ENCODE measurements at regions not wholly inside any gene's neighbourhood (a gene's known extent, or its start where the extent isn't known, plus 50 kb on each side); places are given as distances from the start of the nearest gene placed in this dataset.
"Not testable (repeated sequence)": the region's sequence is repeated elsewhere in the genome, so short reads cannot be mapped to it uniquely, and the experiment has no call there.

GRCh38 chr9:2425676-2426075 lies 195.9 kb upstream of the VLDLR start:
- no peaks in the 10 kb centered on the region for H3K9me3 ChIP-seq
- no peak overlapping the region for H3K4me3 ChIP-seq
- peaks cover 7 to 27% (median 26%) of the 10 kb centered on the region in 3 donors for H3K4me1 ChIP-seq
- intact Hi-C loops (cut with DNase I): no loop called here
- peak overlapping the region in 1 of 4 donors; percentile 92 for H3K27ac ChIP-seq
- no peak for FAIRE-seq
- WGBS, 2 donors: 90 to 94% methylated on average over 2 of the region's 2 CpGs
- H3K27me3 ChIP-seq: no peaks in the 10 kb centered on the region
- ATAC-seq: no peak
- DNase-seq: no peak
- H3K36me3 ChIP-seq: no peaks in the 10 kb centered on the region
- TF ChIP-seq, protein P1, sequence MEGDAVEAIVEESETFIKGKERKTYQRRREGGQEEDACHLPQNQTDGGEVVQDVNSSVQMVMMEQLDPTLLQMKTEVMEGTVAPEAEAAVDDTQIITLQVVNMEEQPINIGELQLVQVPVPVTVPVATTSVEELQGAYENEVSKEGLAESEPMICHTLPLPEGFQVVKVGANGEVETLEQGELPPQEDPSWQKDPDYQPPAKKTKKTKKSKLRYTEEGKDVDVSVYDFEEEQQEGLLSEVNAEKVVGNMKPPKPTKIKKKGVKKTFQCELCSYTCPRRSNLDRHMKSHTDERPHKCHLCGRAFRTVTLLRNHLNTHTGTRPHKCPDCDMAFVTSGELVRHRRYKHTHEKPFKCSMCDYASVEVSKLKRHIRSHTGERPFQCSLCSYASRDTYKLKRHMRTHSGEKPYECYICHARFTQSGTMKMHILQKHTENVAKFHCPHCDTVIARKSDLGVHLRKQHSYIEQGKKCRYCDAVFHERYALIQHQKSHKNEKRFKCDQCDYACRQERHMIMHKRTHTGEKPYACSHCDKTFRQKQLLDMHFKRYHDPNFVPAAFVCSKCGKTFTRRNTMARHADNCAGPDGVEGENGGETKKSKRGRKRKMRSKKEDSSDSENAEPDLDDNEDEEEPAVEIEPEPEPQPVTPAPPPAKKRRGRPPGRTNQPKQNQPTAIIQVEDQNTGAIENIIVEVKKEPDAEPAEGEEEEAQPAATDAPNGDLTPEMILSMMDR (IDR thresholded peaks at IDR 0.05): no peak

GRCh38 chr9:2427120-2427891 lies 194.3 kb upstream of the VLDLR start:
- peak; percentile 59 to 81 (median 74) for DNase-seq
- intact Hi-C loops (cut with DNase I): no loop called here

GRCh38 chr9:2439957-2440356 lies 181.6 kb upstream of the VLDLR start:
- Histone ChIP-seq H3K4me1 (no peaks in the 10 kb centered on the region), H3K27me3 (no peaks in the 10 kb centered on the region), H3K4me3 (no peak overlapping the region), H3K27ac (no peak overlapping the region), H3K36me3 (no peaks in the 10 kb centered on the region), H3K9me3 (peaks cover 0 to 3% (median 0%) of the 10 kb centered on the region in 4 donors)
- no peak for ATAC-seq
- no peak for DNase-seq
- WGBS, 2 donors: 76 to 77% methylated on average over 3 of the region's 3 CpGs
- no peak for FAIRE-seq
- intact Hi-C loops (cut with DNase I): no loop called here
- TF ChIP-seq, protein P1 (IDR thresholded peaks at IDR 0.05): no peak

More at GRCh38 chr9:2427120-2427891, 194.3 kb upstream of the VLDLR start:
- H3K27me3 ChIP-seq: no peaks in the 10 kb centered on the region
- WGBS, 2 donors: 24 to 25% methylated on average over 10 of the region's 10 CpGs
- TF ChIP-seq, protein P1 (IDR thresholded peaks at IDR 0.05): no peak
- peak; percentile 82 to 88 (median 84) for ATAC-seq
- no peak overlapping the region for H3K4me3 ChIP-seq
- FAIRE-seq: no peak
- H3K36me3 ChIP-seq: no peaks in the 10 kb centered on the region
- H3K4me1 ChIP-seq: peaks cover 7 to 27% (median 26%) of the 10 kb centered on the region in 3 donors
- H3K9me3 ChIP-seq: no peaks in the 10 kb centered on the region
- peak overlapping the region; percentile 77 to 92 (median 81) for H3K27ac ChIP-seq

GRCh38 chr9:2443933-2444332 lies 177.7 kb upstream of the VLDLR start:
- H3K27ac ChIP-seq; intact Hi-C loops (cut with DNase I): not testable (repeated sequence)

GRCh38 chr9:2448193-2448738 lies 173.3 kb upstream of the VLDLR start:
- Histone ChIP-seq H3K4me1 (peaks cover 0 to 6% (median 0%) of the 10 kb centered on the region in 3 donors), H3K9me3 (no peaks in the 10 kb centered on the region), H3K27ac (no peak overlapping the region), H3K27me3 (no peaks in the 10 kb centered on the region), H3K4me3 (no peak overlapping the region), H3K36me3 (no peaks in the 10 kb centered on the region)
- ATAC-seq (no peak), FAIRE-seq (no peak), DNase-seq (no peak)
- TF ChIP-seq, protein P1 (IDR thresholded peaks at IDR 0.05): no peak
- intact Hi-C loops (cut with DNase I): no loop called here
- 45 to 89% methylated on average over 1 to 2 of the region's 2 CpGs for WGBS, 2 donors

More at GRCh38 chr9:2443933-2444332, 177.7 kb upstream of the VLDLR start:
- DNase-seq, FAIRE-seq, H3K27me3 ChIP-seq, H3K4me1 ChIP-seq, H3K9me3 ChIP-seq, H3K36me3 ChIP-seq, H3K4me3 ChIP-seq, ATAC-seq: not testable (repeated sequence)
- WGBS, 2 donors: 90 to 91% methylated on average over 1 of the region's 1 CpG

Data from pancreas (tissue), 10 donors.